ENCODE measurements at regions not wholly inside any gene's neighbourhood (a gene's known extent, or its start where the extent isn't known, plus 50 kb on each side); places are given as distances from the start of the nearest gene placed in this dataset.

- H3K4me3 ChIP-seq (ENCODE audit: low read length) = no peak overlapping the region
- DNase-seq (ENCODE audit: low read depth) = no peak
- TF ChIP-seq CTCF (conservative IDR thresholded peaks at IDR 0.05; ENCODE audit: low read depth, low read length) = no peak
Observed at GRCh38 chr5:105462377-105462776, 1899.8 kb upstream of the NUDT12 start.

DNA sequence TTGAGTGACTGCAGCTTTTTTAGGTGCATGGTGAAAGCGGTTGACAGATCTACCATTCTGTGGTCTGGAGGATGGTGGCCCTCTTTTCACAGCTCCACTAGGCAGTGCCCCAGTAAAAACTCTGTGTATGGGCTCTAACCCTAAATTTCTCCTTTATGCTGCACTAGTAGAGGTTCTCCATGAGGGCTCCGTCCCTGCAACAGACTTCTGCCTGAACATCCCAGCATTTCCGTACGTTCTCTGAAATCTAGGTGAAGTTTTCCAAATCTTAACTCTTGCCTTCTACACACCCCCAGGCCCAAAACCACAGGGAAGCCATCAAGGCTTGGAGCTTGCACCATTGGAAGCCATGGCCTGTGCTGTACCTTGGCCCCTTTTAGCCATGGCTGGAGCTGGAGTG is 1898.1 kb upstream of the NUDT12 start:
- no peak for DNase-seq (ENCODE audit: low read depth)
- no peak overlapping the region for H3K4me3 ChIP-seq (ENCODE audit: low read length)
- no peak for TF ChIP-seq CTCF (conservative IDR thresholded peaks at IDR 0.05; ENCODE audit: low read depth, low read length)

DNA sequence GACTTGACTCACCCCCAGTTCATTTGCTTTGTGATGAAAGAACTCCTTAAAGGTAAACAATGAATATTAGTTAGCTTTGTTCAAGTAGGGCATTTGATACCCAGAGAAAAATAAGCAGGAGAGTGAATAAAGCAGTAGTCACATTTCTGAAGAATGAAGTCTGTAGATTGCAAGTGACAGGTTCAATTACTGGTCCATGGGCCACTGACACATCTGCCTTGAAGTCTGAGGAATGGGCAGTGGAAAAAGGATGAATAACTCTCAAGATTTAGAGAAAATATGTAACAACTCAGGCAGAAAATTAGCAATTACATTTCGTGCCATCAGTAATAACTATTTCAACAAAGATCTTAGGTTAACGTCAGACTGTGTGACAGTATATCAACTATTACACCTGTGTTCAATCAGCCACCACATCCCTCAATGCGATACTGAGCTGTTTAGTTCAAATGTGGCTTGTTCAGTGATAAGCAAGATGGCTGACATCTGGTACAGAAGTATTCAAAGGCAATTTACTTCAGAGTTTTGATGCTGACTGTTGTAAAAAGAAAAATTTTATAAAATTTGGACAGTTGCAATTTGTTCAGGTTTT is 1890.7 kb upstream of the NUDT12 start:
- no peak for TF ChIP-seq CTCF (conservative IDR thresholded peaks at IDR 0.05; ENCODE audit: low read depth, low read length)
- no peak overlapping the region for H3K4me3 ChIP-seq (ENCODE audit: low read length)
- DNase-seq (ENCODE audit: low read depth) = no peak

- no peak for TF ChIP-seq CTCF (conservative IDR thresholded peaks at IDR 0.05; ENCODE audit: low read depth, low read length)
- DNase-seq (ENCODE audit: low read depth) = no peak
Observed at GRCh38 chr5:105448271-105448670, 1885.7 kb upstream of the NUDT12 start.

DNA sequence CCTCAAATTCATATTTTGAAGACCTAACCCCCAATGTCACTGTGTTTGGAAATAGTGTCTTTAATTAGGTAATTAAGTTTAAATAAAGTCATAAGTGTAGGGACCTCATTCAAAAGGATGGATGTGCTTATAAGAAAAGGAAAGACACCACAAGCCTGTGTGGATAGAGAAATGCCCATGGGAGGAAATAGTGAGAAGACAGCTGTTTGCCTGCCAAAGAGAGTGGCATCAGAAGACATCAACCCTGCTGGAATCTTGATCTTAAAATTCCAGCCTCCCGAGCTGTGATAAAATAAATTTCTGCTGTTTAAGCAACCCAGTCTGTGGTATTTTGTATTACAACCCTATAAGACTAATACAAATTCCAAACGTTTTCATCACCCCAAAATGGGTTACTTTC is 1867.9 kb upstream of the NUDT12 start:
- no peak for DNase-seq (ENCODE audit: low read depth)
- H3K4me3 ChIP-seq (ENCODE audit: low read length) = no peak overlapping the region
- TF ChIP-seq CTCF (conservative IDR thresholded peaks at IDR 0.05; ENCODE audit: low read depth, low read length) = no peak

More at GRCh38 chr5:105448271-105448670, 1885.7 kb upstream of the NUDT12 start:
- no peak overlapping the region for H3K4me3 ChIP-seq (ENCODE audit: low read length)

DNA sequence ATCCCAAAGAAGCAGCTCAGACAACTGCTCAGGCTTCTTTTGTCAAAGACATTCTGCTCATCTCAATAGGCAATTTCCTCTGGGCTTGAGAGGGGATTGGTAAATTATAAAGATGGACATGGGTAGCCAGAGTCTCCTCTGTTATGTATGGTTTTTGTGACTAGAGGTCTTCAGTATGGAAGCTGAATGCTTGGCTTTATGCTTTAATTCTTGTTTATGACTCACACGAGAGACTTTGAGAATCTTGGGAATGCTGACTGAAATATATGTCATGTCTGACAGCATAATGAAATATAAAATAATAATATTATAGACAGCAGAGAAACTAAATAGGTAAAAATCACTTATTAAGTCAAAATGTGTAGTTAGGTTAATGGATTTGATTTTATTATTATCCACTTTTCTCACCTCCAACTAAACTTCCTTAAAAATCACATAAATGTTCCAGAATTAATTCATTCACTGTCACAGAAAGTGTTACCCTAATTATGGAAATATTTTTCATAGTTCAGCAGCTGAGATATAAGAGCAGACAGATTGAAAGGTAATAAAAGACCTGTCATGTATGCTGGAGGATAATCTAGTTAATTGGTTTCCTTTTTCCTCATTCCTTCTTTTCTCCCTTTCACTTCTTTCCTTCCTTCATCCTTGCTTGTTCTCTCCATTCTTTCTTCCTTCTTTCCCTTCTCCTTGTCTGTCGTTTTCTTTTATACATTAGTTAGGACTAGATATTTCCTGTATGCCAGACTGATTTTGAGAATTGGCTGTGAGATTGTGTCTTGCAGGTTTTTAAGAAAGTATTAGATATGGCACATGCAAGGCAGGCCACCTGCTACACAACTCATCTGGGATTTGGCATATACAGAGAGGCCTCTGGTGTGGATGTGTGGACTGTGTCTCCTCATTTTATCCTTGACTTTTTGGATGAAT is 1866.1 kb upstream of the NUDT12 start:
- no peak overlapping the region for H3K4me3 ChIP-seq (ENCODE audit: low read length)
- no peak for TF ChIP-seq CTCF (conservative IDR thresholded peaks at IDR 0.05; ENCODE audit: low read depth, low read length)
- DNase-seq (ENCODE audit: low read depth) = peak; percentile 52

DNA sequence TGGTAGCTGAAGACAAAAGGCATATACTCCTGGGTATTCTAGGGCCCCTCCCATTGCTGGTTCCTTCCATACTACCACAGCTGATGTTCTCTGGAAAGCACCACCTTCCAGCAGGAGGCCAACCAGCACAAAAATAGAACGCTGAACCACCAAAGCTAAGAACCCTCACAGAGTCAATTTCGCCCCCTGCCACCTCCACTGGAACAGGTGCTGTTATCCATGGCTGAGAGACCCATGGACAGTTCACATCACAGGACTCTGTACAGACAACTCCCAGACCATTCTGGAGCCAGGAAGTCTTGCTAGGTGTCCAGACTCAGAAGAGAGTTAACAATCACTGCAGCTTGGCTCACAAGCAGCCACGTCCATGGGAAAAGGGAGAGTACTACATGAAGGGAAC is 1851.5 kb upstream of the NUDT12 start:
- no peak for DNase-seq (ENCODE audit: low read depth)
- no peak for TF ChIP-seq CTCF (conservative IDR thresholded peaks at IDR 0.05; ENCODE audit: low read depth, low read length)
- H3K4me3 ChIP-seq (ENCODE audit: low read length) = no peak overlapping the region
